Chondrocyte (in vitro differentiated cells): ENCODE measurements at regions not wholly inside any gene's neighbourhood (a gene's known extent, or its start where the extent isn't known, plus 50 kb on each side); places are given as distances from the start of the nearest gene placed in this dataset.

Experiments used
- DNase-seq: peaks from one replicate; pipeline ENCODE4 v3.0.0; 2021; ENCODE audit warnings: mixed read lengths, low spot score
- H3K27ac Mint-ChIP-seq: one replicate; pipeline ENCODE4 v1.8.0; 2021; ENCODE audit warnings: mild to moderate bottlenecking, moderate library complexity, mixed read lengths; ENCODE audit not compliant: unreplicated experiment
- H3K27me3 Mint-ChIP-seq: 2 replicates; pipeline ENCODE4 v1.8.0; 2021; ENCODE audit warnings: low read depth, mixed read lengths
- H3K36me3 Mint-ChIP-seq: 2 replicates; pipeline ENCODE4 v1.8.0; 2021; ENCODE audit warnings: low read depth, mixed read lengths
- H3K4me1 Mint-ChIP-seq: 2 replicates; pipeline ENCODE4 v1.8.0; 2021; ENCODE audit warnings: low read depth, mild to moderate bottlenecking, mixed read lengths
- H3K4me3 Mint-ChIP-seq: one replicate; pipeline ENCODE4 v1.8.0; 2021; ENCODE audit warnings: mild to moderate bottlenecking, moderate library complexity, mixed read lengths; ENCODE audit not compliant: unreplicated experiment
- H3K9me3 Mint-ChIP-seq: 2 replicates; pipeline ENCODE4 v1.8.0; 2021; ENCODE audit warnings: low read depth, mixed read lengths
- TF ChIP-seq, protein P1 (sequence below): fragments of 200-600 bp; sonication (generic); IDR thresholded peaks from 2 replicates; pipeline ENCODE4 v1.5.0; 2021; ENCODE audit warnings: antibody characterized with exemption, mild to moderate bottlenecking, moderate library complexity

DNA sequence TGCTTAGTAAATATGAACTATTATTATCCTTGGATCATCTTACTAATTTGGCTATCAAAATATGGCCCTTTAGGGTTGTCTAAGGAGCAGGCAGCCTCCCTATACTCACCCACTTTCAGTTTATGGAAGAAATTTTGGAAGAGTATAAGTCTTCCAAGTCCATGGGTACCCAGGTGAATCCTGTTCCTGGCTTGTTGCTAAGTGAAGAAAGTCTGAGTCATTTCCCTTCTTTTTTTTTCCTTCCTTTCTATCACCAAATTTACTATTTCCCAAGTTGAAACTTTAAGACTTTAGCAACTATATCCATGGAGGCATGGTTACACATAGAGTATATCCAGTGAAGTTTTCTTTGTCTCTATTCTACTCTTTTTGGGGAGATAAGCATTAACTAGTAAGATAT, 184.0 kb upstream of the ACTBL2 start:
- Mint-ChIP-seq H3K4me3 (no peak overlapping the region), H3K27ac (no peak overlapping the region), H3K4me1 (peaks cover 10% of the 10 kb centered on the region), H3K9me3 (no peaks in the 10 kb centered on the region), H3K36me3 (no peaks in the 10 kb centered on the region), H3K27me3 (no peaks in the 10 kb centered on the region)
- TF ChIP-seq, protein P1, sequence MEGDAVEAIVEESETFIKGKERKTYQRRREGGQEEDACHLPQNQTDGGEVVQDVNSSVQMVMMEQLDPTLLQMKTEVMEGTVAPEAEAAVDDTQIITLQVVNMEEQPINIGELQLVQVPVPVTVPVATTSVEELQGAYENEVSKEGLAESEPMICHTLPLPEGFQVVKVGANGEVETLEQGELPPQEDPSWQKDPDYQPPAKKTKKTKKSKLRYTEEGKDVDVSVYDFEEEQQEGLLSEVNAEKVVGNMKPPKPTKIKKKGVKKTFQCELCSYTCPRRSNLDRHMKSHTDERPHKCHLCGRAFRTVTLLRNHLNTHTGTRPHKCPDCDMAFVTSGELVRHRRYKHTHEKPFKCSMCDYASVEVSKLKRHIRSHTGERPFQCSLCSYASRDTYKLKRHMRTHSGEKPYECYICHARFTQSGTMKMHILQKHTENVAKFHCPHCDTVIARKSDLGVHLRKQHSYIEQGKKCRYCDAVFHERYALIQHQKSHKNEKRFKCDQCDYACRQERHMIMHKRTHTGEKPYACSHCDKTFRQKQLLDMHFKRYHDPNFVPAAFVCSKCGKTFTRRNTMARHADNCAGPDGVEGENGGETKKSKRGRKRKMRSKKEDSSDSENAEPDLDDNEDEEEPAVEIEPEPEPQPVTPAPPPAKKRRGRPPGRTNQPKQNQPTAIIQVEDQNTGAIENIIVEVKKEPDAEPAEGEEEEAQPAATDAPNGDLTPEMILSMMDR: no peak
- DNase-seq: no peak

DNA sequence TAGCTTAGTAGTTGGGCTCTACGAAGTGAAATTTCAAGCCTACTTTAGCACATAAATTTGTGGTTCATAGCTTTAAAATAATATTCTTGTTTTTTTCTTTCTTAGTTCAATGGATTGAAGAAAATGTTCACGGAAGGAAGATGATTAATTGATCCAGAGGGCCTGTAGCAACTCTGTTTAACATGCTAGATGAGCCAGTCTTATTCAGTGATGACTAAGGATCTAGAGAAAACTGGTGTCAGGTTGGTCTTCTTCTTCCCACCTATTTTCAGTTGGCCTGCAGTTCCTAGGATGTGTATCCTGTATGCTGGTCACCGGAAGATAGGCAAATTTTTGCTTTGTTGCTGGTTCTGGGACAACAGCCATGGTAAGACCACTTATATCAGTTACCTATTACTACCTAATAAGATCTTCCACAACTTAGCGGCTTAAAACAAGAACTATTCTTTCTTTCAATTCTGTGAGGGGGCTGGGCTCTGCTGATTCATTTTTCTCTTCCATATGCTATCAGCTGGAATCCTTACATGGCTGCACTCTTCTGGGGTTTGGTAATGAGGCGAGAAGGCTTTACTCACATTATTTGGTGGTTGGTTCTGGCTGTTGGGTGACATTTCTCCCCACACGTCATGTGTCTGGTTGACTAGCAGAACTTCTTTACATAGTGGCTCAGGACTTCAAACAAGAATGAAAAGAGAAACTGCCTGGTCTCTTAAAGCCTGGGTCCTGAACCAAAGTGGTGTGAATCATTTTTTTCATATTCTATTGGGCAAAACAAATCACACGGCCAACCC, 182.7 kb upstream of the ACTBL2 start:
- Mint-ChIP-seq H3K27me3 (no peaks in the 10 kb centered on the region), H3K4me1 (peaks cover 10% of the 10 kb centered on the region), H3K36me3 (no peaks in the 10 kb centered on the region), H3K4me3 (no peak overlapping the region), H3K27ac (no peak overlapping the region), H3K9me3 (no peaks in the 10 kb centered on the region)
- TF ChIP-seq, protein P1: no peak
- DNase-seq: no peak

GRCh38 chr5:57664700-57665099, 182.1 kb upstream of the ACTBL2 start:
- Mint-ChIP-seq H3K36me3 (no peaks in the 10 kb centered on the region), H3K4me3 (no peak overlapping the region), H3K27ac (no peak overlapping the region), H3K9me3 (no peaks in the 10 kb centered on the region), H3K4me1 (peaks cover 10% of the 10 kb centered on the region), H3K27me3 (no peaks in the 10 kb centered on the region)
- TF ChIP-seq, protein P1: no peak
- DNase-seq: no peak

- DNase-seq: no peak
- H3K4me3 Mint-ChIP-seq: no peak overlapping the region
- no peaks in the 10 kb centered on the region for H3K9me3 Mint-ChIP-seq
- H3K4me1 Mint-ChIP-seq: peaks cover 10% of the 10 kb centered on the region
- no peak overlapping the region for H3K27ac Mint-ChIP-seq
- H3K27me3 Mint-ChIP-seq: no peaks in the 10 kb centered on the region
- H3K36me3 Mint-ChIP-seq: no peaks in the 10 kb centered on the region
- TF ChIP-seq, protein P1: no peak
Observed at GRCh38 chr5:57663466-57663865, 180.9 kb upstream of the ACTBL2 start.

GRCh38 chr5:57662991-57663390, 180.4 kb upstream of the ACTBL2 start:
- H3K4me1 Mint-ChIP-seq: peaks cover 15% of the 10 kb centered on the region
- no peaks in the 10 kb centered on the region for H3K9me3 Mint-ChIP-seq
- no peaks in the 10 kb centered on the region for H3K27me3 Mint-ChIP-seq
- H3K4me3 Mint-ChIP-seq: no peak overlapping the region
- DNase-seq: no peak
- no peaks in the 10 kb centered on the region for H3K36me3 Mint-ChIP-seq
- no peak overlapping the region for H3K27ac Mint-ChIP-seq
- TF ChIP-seq, protein P1: peak; percentile 34
